D721Med (cell line): ENCODE measurements at regions not wholly inside any gene's neighbourhood (a gene's known extent, or its start where the extent isn't known, plus 50 kb on each side); places are given as distances from the start of the nearest gene placed in this dataset.

ENCODE experiments used
- DNase-seq: peaks from one replicate; pipeline ENCODE4 v3.0.0; 2011; ENCODE audit warnings: low spot score; ENCODE audit not compliant: insufficient read length
- FAIRE-seq: peaks from 2 replicates; lab custom pipeline; 2011; peaks lifted over from hg19 to GRCh38; lab: Jason Lieb, UNC
- CTCF ChIP-seq: IDR thresholded peaks from 2 replicates; pipeline ENCODE4 v1.5.1; 2012; ENCODE audit warnings: mild to moderate bottlenecking, control low read depth; ENCODE audit not compliant: insufficient read depth; ENCODE audit errors: missing control alignments

- DNase-seq (no peak), FAIRE-seq (no peak)
- no peak for TF ChIP-seq CTCF
Observed at GRCh38 chr1:186574926-186575325, 105.3 kb downstream of the PTGS2 start.

GRCh38 chr1:186572509-186572908, 107.7 kb downstream of the PTGS2 start:
- DNase-seq (no peak), FAIRE-seq (no peak)
- TF ChIP-seq CTCF: no peak

- FAIRE-seq (no peak), DNase-seq (no peak)
- TF ChIP-seq CTCF: no peak
Observed at GRCh38 chr1:186571771-186572170, 108.5 kb downstream of the PTGS2 start.

GRCh38 chr1:186569856-186570255, 108.9 kb upstream of the PDC start:
- TF ChIP-seq CTCF: no peak
- DNase-seq: no peak

GRCh38 chr1:186568221-186568620, 107.3 kb upstream of the PDC start:
- FAIRE-seq (no peak), DNase-seq (no peak)
- TF ChIP-seq CTCF: no peak

More at GRCh38 chr1:186569856-186570255, 108.9 kb upstream of the PDC start:
- FAIRE-seq: no peak

GRCh38 chr1:186566140-186566855, 105.4 kb upstream of the PDC start:
- no peak for DNase-seq
- no peak for TF ChIP-seq CTCF
- FAIRE-seq: peak; percentile 90

- peak; percentile 84 for FAIRE-seq
- no peak for DNase-seq
- TF ChIP-seq CTCF: no peak
Observed at GRCh38 chr1:186564582-186564981, 103.7 kb upstream of the PDC start.
